ENCODE measurements at regions not wholly inside any gene's neighbourhood (a gene's known extent, or its start where the extent isn't known, plus 50 kb on each side); places are given as distances from the start of the nearest gene placed in this dataset.

DNA sequence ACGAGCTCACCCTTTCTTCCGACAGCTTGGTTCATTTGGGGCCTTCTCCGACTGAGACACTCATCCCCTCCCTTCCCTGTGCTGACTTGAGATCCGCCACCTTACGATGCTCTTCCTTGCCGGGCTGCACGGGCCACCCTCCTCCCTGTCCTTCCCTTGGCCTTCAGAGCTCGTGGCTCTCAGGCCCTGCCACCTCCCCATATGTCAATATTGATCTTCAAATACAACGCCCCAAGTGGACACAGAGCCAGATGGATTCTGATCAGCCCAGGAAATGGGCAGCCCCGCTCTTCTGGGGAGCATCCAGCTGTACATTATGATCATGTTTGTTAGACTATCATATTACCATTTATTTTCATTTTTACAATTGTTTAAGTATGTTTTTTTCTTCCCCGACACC lies 812.8 kb downstream of the TBC1D22A start:
- ChIA-PET CTCF (no interaction called here), POLR2A (no interaction called here)
- H3K27me3 ChIP-seq (ENCODE audit: control insufficient read depth, insufficient read depth, low read length) = no peaks in the 10 kb centered on the region
- intact Hi-C loops (cut with micrococcal nuclease; ENCODE audit: unreplicated experiment) = no loop called here
- in situ Hi-C loops (cut with HindIII; ENCODE audit: low pct_unique_long_range_greater_than_20kb, low sequenced_read_pairs) = no loop called here
- no peaks in the 10 kb centered on the region for H3K4me1 ChIP-seq (ENCODE audit: control insufficient read depth, insufficient read depth, low read length)
- DNase-seq (ENCODE audit: low read depth, low spot score) (no peak), ATAC-seq (no peak)
- H3K27ac ChIP-seq (ENCODE audit: low read length) = no peak overlapping the region
- TF ChIP-seq TCF7L2 (IDR thresholded peaks at IDR 0.05; ENCODE audit: low read depth, low read length) (no peak), CTCF (IDR thresholded peaks at IDR 0.05) (no peak), POLR2AphosphoS5 (IDR thresholded peaks at IDR 0.05; ENCODE audit: low read depth, low read length) (no peak)
- TF ChIP-seq, protein P1, sequence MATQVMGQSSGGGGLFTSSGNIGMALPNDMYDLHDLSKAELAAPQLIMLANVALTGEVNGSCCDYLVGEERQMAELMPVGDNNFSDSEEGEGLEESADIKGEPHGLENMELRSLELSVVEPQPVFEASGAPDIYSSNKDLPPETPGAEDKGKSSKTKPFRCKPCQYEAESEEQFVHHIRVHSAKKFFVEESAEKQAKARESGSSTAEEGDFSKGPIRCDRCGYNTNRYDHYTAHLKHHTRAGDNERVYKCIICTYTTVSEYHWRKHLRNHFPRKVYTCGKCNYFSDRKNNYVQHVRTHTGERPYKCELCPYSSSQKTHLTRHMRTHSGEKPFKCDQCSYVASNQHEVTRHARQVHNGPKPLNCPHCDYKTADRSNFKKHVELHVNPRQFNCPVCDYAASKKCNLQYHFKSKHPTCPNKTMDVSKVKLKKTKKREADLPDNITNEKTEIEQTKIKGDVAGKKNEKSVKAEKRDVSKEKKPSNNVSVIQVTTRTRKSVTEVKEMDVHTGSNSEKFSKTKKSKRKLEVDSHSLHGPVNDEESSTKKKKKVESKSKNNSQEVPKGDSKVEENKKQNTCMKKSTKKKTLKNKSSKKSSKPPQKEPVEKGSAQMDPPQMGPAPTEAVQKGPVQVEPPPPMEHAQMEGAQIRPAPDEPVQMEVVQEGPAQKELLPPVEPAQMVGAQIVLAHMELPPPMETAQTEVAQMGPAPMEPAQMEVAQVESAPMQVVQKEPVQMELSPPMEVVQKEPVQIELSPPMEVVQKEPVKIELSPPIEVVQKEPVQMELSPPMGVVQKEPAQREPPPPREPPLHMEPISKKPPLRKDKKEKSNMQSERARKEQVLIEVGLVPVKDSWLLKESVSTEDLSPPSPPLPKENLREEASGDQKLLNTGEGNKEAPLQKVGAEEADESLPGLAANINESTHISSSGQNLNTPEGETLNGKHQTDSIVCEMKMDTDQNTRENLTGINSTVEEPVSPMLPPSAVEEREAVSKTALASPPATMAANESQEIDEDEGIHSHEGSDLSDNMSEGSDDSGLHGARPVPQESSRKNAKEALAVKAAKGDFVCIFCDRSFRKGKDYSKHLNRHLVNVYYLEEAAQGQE (IDR thresholded peaks at IDR 0.05; ENCODE audit: insufficient read depth in 1 of 2, low read depth in 2 of 2, low read length in 1 of 2) = no peak
- BruUV-seq (replicated peaks) = no TSS peak
- no peak overlapping the region for H3K4me3 ChIP-seq (ENCODE audit: low read depth in 2 of 2, low read length in 2 of 2)
- no peaks in the 10 kb centered on the region for H3K36me3 ChIP-seq (ENCODE audit: control insufficient read depth, insufficient read depth, low read length)
- H3K9me3 ChIP-seq (ENCODE audit: control insufficient read depth, insufficient read depth, low read depth, low read length) = no peaks in the 10 kb centered on the region

- ChIA-PET CTCF (no interaction called here), POLR2A (no interaction called here)
- ATAC-seq (no peak), DNase-seq (ENCODE audit: low read depth, low spot score) (no peak)
- BruUV-seq (replicated peaks) = no TSS peak
- Histone ChIP-seq H3K9me3 (ENCODE audit: control insufficient read depth, insufficient read depth, low read depth, low read length) (no peaks in the 10 kb centered on the region), H3K27ac (ENCODE audit: low read length) (no peak overlapping the region), H3K4me1 (ENCODE audit: control insufficient read depth, insufficient read depth, low read length) (no peaks in the 10 kb centered on the region), H3K27me3 (ENCODE audit: control insufficient read depth, insufficient read depth, low read length) (no peaks in the 10 kb centered on the region), H3K4me3 (ENCODE audit: low read depth in 2 of 2, low read length in 2 of 2) (no peak overlapping the region), H3K36me3 (ENCODE audit: control insufficient read depth, insufficient read depth, low read length) (no peaks in the 10 kb centered on the region)
- in situ Hi-C loops (cut with HindIII; ENCODE audit: low pct_unique_long_range_greater_than_20kb, low sequenced_read_pairs) (no loop called here), intact Hi-C loops (cut with micrococcal nuclease; ENCODE audit: unreplicated experiment) (no loop called here)
- TF ChIP-seq TCF7L2 (IDR thresholded peaks at IDR 0.05; ENCODE audit: low read depth, low read length) (no peak), CTCF (IDR thresholded peaks at IDR 0.05) (no peak), SIN3A (IDR thresholded peaks at IDR 0.05; ENCODE audit: borderline replicate concordance, insufficient read depth, low read depth, low read length) (no peak), POLR2AphosphoS5 (IDR thresholded peaks at IDR 0.05; ENCODE audit: low read depth, low read length) (no peak)
- TF ChIP-seq, protein P1 (IDR thresholded peaks at IDR 0.05; ENCODE audit: insufficient read depth in 1 of 2, low read depth in 2 of 2, low read length in 1 of 2) = no peak
Measured at GRCh38 chr22:47574556-47574955, 812.1 kb downstream of the TBC1D22A start.

Data from Panc1 (cell line).